ENCODE measurements at regions not wholly inside any gene's neighbourhood (a gene's known extent, or its start where the extent isn't known, plus 50 kb on each side); places are given as distances from the start of the nearest gene placed in this dataset.

DNA sequence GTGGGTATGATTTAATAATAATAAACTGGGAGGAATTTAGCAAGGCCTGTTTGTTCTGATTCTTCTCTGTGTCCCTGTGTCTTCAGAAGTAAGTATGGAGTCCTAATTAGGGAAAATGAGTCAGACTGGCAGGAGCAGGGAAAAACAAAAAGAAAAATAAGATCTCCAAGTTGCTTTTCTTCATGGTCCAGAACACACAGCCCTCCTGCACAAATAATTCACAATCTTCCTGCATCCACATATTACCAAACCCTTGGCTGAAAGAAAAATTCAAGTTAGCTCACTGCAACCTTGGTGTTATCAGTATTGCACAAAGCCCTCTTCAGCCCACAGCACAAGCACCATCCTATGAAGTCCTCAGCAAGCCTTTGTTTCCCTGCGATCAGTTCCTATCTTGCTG is 142.0 kb upstream of the LAMA2 start:
- no peak for DNase-seq
- intact Hi-C loops (cut with micrococcal nuclease), result no loop called here
- no peaks in the 10 kb centered on the region for H3K36me3 Mint-ChIP-seq (ENCODE audit: low read depth)
- H3K27ac Mint-ChIP-seq, result no peak overlapping the region
- H3K4me3 Mint-ChIP-seq, result no peak overlapping the region
- H3K4me1 Mint-ChIP-seq (ENCODE audit: low read depth), result peaks cover 10% of the 10 kb centered on the region
- H3K27me3 Mint-ChIP-seq, result peaks cover 1% of the 10 kb centered on the region
- ATAC-seq, result no peak
- ChIA-PET CTCF (no interaction called here), POLR2A (no interaction called here)
- TF ChIP-seq, protein P1, sequence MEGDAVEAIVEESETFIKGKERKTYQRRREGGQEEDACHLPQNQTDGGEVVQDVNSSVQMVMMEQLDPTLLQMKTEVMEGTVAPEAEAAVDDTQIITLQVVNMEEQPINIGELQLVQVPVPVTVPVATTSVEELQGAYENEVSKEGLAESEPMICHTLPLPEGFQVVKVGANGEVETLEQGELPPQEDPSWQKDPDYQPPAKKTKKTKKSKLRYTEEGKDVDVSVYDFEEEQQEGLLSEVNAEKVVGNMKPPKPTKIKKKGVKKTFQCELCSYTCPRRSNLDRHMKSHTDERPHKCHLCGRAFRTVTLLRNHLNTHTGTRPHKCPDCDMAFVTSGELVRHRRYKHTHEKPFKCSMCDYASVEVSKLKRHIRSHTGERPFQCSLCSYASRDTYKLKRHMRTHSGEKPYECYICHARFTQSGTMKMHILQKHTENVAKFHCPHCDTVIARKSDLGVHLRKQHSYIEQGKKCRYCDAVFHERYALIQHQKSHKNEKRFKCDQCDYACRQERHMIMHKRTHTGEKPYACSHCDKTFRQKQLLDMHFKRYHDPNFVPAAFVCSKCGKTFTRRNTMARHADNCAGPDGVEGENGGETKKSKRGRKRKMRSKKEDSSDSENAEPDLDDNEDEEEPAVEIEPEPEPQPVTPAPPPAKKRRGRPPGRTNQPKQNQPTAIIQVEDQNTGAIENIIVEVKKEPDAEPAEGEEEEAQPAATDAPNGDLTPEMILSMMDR (IDR thresholded peaks at IDR 0.05), result no peak
- H3K9me3 Mint-ChIP-seq, result no peaks in the 10 kb centered on the region

DNA sequence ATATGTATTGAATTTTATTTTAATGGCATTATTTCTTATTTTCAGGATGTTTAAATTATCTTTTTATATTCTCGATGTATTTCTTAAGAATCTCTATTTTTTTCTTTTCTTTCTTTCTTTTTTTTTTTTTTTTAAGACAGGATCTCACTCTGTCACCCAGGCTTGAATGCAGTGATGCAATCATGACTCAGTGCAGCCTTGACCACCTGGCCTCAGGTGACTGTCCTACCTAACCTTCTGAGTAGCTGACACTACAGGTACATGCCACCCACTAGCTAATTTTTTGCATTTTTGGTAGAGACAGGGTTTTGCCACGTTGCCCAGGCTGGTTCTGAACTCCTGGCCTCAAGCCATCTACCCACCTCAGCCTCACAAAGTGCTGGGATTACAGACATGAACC is 143.8 kb upstream of the LAMA2 start:
- H3K36me3 Mint-ChIP-seq (ENCODE audit: low read depth), result no peaks in the 10 kb centered on the region
- H3K9me3 Mint-ChIP-seq, result no peaks in the 10 kb centered on the region
- TF ChIP-seq, protein P1 (IDR thresholded peaks at IDR 0.05), result no peak
- DNase-seq (no peak), ATAC-seq (no peak)
- intact Hi-C loops (cut with micrococcal nuclease), result no loop called here
- H3K4me3 Mint-ChIP-seq, result no peak overlapping the region
- ChIA-PET CTCF (no interaction called here), POLR2A (no interaction called here)
- H3K27me3 Mint-ChIP-seq, result peaks cover 3% of the 10 kb centered on the region
- H3K27ac Mint-ChIP-seq, result no peak overlapping the region
- H3K4me1 Mint-ChIP-seq (ENCODE audit: low read depth), result peaks cover 10% of the 10 kb centered on the region

DNA sequence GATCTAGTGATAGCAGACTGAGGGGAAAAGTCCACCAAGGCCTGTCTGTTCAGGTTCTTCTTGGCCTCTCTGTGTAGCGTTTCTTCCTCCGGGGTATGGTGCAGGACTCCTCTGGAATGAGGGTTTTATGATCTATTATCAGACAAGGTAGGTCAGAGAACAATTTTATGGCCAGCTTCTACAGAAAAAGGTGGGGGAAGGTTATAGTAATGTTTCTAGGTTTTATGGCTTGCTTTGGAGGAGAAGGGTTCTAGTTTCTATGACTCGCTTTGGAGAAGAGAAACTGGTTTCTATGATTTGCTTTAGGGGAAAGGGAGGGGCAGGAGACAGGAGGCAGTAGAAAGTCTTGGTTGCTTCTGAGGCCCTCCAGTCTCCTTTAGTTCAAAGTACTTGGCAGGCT is 144.8 kb upstream of the LAMA2 start:
- ChIA-PET CTCF (interaction anchor here (0.7 to 1.4 kb wide), 2 partner anchors 12 to 13 kb away, joined by 3 read pairs; no protein-coding TSS in a partner anchor), POLR2A (no interaction called here)
- Mint-ChIP-seq H3K4me1 (ENCODE audit: low read depth) (peaks cover 10% of the 10 kb centered on the region), H3K36me3 (ENCODE audit: low read depth) (no peaks in the 10 kb centered on the region), H3K9me3 (no peaks in the 10 kb centered on the region), H3K27ac (no peak overlapping the region), H3K27me3 (peaks cover 8% of the 10 kb centered on the region), H3K4me3 (no peak overlapping the region)
- TF ChIP-seq, protein P1 (IDR thresholded peaks at IDR 0.05), result no peak
- intact Hi-C loops (cut with micrococcal nuclease), result no loop called here
- ATAC-seq (peak; percentile 68), DNase-seq (no peak)

DNA sequence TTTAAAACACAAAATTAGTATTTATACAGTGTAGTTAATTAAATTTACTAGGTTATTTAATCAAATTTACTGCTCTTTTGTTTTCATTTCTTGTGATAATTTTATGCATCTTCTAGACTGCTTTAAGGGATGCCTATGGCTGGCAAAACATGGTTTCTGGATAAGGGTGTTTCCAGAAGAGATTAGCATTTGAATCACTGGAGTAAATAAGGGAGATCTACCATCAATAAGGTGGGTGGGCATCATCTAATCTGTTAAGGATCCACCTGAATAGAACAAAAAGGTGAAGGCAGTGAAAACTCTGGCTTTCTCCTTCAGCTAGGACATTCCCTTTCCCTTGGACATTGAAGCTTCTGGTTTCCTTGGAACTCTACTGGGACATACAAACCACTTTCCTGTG is 146.2 kb upstream of the LAMA2 start:
- Mint-ChIP-seq H3K9me3 (no peaks in the 10 kb centered on the region), H3K4me1 (ENCODE audit: low read depth) (peaks cover 10% of the 10 kb centered on the region), H3K36me3 (ENCODE audit: low read depth) (no peaks in the 10 kb centered on the region), H3K27ac (no peak overlapping the region), H3K4me3 (no peak overlapping the region), H3K27me3 (peaks cover 8% of the 10 kb centered on the region)
- ChIA-PET CTCF (interaction anchor here (1.4 kb wide), 1 partner anchor 12 kb away, joined by 3 read pairs; no protein-coding TSS in a partner anchor), POLR2A (no interaction called here)
- intact Hi-C loops (cut with micrococcal nuclease), result no loop called here
- ATAC-seq, result no peak
- no peak for DNase-seq
- TF ChIP-seq, protein P1 (IDR thresholded peaks at IDR 0.05), result no peak

DNA sequence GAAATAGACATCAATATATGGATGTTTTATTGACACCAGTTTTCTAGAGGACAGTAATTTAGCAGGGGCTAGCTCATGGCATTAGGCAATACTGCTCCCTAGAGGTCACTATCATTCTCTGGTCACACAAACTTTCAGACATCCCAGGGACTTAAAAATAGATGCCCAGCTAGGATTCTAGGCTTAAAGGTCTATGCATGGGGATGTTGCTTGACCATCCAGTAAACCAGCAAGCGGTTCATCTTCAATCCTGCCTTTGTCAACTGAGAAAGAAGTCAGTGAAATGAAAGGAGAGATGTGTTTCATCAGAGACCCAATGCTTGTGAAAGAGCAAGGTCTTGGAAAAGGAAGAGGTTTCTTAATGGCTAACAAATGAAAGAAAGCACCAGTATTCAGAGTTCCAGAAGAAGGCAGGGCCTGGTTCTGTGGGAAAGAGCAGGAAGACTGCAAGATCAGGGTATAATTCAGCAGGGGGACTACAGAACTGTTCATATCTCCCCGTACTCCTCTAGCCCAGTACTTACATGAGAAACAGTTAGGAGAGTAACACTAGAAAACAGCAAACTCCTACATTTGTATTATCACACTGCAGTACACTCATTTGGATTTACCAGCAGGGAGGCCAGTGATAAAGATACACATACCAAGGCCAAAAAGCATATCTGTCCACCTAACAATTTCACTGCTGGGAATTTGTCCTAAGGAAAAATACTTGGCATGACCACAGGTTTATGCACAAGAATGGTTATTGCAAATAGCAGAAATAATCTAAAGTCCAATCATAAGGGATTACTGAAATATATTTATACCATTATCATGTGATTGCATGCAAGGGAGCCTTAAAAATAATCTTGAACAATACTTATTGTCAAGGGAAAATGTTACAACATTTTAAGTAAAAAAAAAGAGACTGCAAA is 151.4 kb upstream of the LAMA2 start:
- H3K4me3 Mint-ChIP-seq, result no peak overlapping the region
- H3K4me1 Mint-ChIP-seq (ENCODE audit: low read depth), result no peaks in the 10 kb centered on the region
- POLR2A ChIA-PET, result interaction anchor here (0.6 kb wide), 1 partner anchor 456 kb away, joined by 3 read pairs; no protein-coding TSS in a partner anchor
- CTCF ChIA-PET, result interaction anchor here (1.1 to 1.4 kb wide), 2 partner anchors 215 to 404 kb away, joined by 3 read pairs; no protein-coding TSS in a partner anchor
- no peaks in the 10 kb centered on the region for H3K36me3 Mint-ChIP-seq (ENCODE audit: low read depth)
- intact Hi-C loops (cut with micrococcal nuclease), result no loop called here
- H3K27me3 Mint-ChIP-seq, result peaks cover 20% of the 10 kb centered on the region
- no peaks in the 10 kb centered on the region for H3K9me3 Mint-ChIP-seq
- TF ChIP-seq, protein P1 (IDR thresholded peaks at IDR 0.05), result peak; percentile 39
- H3K27ac Mint-ChIP-seq, result no peak overlapping the region
- ATAC-seq (no peak), DNase-seq (peak; percentile 6)

Data from activated CD8-positive, alpha-beta T cell treated with anti-CD3 and anti-CD28 coated beads for 36 hours (primary cell).